ENCODE measurements at regions not wholly inside any gene's neighbourhood (a gene's known extent, or its start where the extent isn't known, plus 50 kb on each side); places are given as distances from the start of the nearest gene placed in this dataset.

DNA sequence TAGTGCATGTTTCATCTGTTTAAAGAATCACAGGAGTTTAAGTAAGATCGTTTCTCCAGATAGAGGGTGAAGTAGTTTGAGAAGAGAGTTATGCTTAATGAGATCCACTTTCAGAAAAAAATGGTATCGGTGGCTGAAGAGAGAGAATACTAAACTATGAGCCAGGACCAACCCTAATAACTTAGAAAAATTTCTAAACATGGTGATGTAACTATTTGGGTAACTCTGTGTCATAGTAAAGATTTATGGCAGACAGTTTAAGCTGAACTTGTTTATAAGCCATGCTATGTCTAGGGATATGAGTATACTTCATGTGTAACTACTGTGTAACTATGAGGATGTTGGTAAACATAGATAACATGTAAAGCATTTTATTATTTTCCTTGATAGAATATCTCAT, 489.5 kb downstream of the KCNJ2 start:
- no peak overlapping the region for H3K4me3 ChIP-seq (ENCODE audit: low read depth, low read length)
- DNase-seq (ENCODE audit: low read depth) = no peak

DNA sequence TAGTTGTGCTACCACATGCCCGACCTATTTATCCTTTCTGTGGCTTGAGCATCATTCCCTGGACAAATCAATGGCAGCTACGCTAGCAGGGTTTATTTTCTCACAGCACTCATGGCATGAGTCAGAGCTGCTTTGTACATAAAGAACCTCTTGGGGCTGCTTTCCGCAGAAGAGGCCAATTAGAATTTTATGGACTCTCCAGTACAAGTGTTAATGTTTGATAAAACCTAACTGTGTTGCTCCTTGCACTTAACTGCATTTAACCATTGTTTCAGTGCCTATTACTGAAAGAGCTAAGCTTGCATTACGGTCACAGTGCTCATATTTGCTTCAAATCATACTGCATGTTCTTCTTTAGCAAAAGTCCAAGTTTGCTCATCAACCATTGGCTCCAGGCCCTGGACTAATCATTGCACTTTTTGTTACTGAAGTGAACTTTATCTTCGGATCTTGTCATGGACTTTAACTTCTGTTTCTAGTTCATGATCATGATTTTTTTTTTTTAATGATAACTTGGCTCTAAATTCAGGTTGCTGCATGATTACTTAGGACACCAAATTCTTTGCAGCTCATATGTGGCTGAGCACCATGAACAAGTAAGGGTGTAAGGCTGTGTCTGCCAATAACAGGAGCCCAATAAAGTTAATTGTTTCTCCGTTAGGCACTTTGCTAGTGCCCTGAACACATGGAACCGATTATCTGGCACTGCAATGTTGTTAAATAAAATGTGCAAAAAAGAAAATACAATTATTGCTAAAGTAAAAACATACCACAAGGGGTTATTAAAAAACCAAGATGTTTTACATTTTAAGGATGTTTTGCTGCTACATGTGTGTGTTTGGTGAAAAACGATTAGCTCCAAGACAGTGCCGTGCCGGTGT, 492.2 kb downstream of the KCNJ2 start:
- DNase-seq (ENCODE audit: low read depth) = peak; percentile 45
- H3K4me3 ChIP-seq (ENCODE audit: low read depth, low read length) = no peak overlapping the region

DNA sequence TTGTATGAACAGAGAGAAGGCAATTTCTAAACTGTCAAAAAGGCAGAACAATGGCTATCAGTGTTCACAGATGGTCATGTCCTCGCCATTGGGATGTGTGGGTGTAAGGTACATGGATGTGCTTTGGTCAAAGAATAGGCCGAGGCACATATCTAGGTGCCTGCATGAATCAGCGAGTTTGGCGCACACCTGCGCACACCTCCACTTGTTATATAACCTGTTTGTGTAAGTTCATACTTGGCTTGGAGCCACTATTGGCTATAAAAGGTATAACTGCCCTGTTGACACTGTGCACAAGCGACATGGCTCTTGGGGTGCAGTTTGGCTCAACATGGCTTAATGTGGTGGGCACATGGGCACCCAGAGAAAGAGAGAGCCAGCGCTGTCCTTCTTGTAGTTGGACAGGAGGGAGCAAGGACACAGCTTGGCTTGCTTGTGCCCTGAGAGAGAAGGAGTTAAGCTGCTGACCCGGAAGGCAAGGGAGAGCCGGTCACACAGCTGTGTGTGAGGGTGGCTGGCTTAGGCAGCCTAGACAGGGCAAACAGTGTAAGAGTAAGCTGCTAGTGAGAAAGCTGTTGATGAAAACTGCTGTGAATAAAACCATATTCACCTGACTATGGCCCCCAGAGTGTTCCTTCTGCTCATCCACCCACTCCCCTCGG, 499.1 kb downstream of the KCNJ2 start:
- no peak for DNase-seq (ENCODE audit: low read depth)
- no peak overlapping the region for H3K4me3 ChIP-seq (ENCODE audit: low read depth, low read length)

DNA sequence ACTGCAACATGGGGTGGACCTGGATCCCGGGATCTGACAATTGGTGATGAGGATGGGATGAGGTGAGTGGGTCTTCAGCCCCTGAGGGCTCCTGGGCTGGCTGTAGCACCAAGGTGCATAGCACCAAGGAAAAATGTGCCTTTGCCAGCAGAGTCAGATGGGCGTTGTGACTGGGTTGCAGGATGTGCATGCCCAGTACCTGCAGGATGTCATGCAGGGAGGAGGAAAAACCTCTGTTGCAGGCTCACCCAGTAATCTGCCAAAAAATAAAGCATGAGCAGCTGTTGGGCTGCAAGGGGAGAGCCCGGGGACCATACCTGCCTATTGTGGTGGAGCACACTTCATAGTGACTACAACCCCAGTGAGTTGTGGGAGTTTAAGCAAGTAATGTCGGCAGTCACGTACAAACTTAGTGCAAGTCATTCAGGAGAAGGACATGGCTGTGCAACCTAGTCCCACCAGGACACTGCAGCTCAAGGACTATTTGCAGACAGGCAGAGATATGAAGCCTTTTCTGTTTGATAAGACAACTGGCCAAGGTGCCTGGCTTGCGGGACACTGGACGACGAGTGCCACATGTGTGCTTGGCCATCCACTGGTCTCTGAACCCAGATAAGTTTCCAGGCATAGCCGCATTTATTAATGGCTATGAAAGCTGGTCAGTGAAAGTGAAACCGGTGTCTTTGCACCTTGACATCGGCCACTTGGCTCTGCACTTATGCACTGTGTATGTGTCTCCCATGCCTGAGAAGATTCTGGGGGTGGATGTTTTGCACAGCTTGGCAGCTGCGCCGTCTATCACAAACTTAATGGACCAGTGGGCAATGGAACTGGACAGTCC, 499.8 kb downstream of the KCNJ2 start:
- no peak for DNase-seq (ENCODE audit: low read depth)
- no peak overlapping the region for H3K4me3 ChIP-seq (ENCODE audit: low read depth, low read length)

DNA sequence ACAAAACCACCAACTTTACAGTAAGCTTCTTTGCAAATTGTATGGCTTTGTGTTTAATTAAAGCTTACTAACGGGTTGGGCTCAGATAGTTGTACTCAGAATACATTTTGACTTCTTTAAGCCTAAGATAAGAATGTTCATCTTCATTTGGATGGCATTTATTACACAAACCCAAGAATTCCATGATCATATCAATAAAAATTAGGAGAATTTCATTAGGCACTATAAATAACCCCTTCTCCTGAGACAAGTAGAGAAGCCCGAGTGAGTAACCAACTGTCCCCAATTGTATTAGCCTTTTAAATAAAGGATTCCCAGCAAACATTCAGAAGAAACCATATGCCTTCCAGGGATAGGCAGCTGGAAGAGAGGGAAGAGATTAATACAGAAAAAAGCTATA, 504.7 kb downstream of the KCNJ2 start:
- H3K4me3 ChIP-seq (ENCODE audit: low read depth, low read length) = no peak overlapping the region
- DNase-seq (ENCODE audit: low read depth) = no peak

DNA sequence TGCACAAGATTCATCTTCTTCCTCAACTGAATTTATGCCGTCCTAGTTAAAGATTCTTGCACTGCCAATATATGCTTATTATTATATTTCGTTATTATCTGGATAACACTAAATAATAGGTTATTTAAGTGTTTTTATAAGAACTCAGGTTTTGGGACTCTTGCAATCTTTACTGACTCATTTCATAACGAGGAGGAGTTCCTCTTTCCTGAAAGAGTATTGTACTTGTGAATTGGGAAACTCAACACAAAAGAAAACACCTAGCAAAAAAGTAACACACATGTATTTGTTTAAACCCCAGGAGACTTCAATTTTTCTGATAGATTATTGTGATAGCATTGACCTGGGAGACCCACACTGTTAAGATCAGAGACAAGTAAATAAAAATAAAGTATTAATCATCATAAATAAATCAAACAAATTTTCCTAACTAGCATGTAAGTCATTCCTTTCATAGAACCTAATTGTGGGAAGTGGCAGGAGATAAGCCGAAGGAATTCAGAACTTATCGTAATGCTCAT, 505.8 kb downstream of the KCNJ2 start:
- DNase-seq (ENCODE audit: low read depth) = no peak
- H3K4me3 ChIP-seq (ENCODE audit: low read depth, low read length) = no peak overlapping the region

DNA sequence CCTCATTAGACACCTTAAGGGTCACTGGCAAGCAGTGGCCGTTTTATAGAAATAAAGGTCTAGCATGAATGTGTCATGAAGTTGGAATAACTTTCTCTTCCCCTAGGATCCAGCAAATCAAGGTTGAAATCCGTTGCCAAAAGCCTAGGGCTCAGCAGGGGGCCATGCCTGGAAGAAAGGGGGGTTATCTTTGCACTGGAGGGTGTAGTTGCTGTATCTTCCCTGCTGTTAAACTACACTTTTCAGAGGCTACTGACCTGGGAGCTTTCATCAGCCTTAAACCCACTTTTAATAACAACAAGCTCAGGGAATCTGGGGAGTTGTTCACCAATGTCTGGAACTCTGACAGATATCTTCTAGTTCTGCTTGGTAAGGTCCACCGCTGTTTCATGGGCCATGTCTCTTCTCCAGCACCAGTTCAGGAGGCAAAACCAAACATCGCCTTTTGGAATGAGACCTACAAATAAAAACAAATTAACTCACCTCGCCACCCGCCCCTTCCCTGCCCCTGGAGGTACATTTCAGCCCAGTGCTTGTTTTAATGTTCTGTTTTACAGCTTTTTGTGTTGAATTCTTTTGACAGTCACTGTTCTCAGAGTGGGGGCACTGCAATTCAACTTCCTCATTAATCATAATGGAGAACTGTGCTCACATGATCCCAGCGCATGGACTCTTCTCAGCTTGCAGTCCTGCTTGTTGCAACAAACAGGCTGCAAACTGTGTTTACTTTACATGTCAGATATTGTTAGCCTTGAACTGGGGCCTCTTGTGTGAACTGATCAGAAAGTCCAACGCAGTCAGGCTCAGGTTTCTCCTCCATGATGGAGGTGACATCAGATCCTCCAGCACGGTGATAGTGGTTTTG, 508.7 kb downstream of the KCNJ2 start:
- no peak overlapping the region for H3K4me3 ChIP-seq (ENCODE audit: low read depth, low read length)
- DNase-seq (ENCODE audit: low read depth) = no peak

DNA sequence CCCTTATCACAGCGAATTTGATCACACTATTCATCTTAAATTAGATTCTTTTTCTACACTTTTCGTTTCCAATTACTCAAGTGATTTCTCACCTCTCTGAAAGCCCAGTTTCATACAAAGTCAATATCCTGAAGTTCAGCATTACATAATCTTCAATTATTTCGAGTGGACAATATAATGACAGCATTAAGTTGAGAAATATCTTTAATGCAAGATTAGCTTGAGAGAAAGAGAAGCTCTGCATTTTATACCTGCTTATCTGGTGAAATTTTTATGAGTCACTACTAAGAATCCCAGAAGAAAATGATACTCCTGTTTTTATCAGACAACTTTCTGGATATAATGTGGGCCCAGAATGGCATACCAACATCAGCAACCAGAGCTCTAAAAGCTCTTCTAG, 509.6 kb downstream of the KCNJ2 start:
- DNase-seq (ENCODE audit: low read depth) = no peak
- no peak overlapping the region for H3K4me3 ChIP-seq (ENCODE audit: low read depth, low read length)

DNA sequence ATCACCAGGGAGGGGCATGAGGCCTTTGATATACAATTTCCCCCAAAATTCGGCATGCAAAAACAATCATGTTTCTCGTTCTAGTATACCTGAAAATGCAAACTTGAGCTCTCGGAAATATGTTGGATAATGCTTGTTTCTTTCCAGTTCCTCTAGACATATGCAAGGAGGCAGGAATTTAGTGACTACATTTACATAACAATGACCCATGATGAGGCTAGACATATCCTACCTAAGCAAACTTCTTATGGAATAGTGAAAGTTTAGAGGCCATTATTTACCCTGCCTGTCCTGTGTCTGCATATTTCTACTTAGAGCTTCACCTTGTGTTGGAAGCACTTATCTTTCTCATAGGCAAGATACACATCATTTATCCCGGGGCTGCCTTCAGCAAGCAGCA, 514.6 kb downstream of the KCNJ2 start:
- no peak overlapping the region for H3K4me3 ChIP-seq (ENCODE audit: low read depth, low read length)
- no peak for DNase-seq (ENCODE audit: low read depth)

DNA sequence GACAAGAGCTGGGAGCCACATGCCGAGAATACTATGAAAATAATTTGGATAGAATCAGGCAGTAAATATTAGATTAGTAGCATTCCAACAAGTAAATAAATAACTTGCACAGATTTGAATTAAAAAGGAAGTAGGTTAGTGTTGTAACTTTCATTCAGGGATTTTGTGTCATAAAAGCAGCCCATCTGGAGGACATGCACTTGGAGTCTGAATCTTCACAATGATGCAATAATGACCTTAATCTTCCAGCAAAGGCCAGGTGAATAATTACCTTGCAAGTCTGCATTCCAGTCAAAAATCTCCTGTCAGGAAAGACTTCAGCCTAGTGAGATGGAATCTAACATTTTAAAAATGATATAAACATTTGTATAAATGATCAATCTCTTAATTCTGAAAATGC, 518.1 kb downstream of the KCNJ2 start:
- no peak overlapping the region for H3K4me3 ChIP-seq (ENCODE audit: low read depth, low read length)
- DNase-seq (ENCODE audit: low read depth) = no peak

DNA sequence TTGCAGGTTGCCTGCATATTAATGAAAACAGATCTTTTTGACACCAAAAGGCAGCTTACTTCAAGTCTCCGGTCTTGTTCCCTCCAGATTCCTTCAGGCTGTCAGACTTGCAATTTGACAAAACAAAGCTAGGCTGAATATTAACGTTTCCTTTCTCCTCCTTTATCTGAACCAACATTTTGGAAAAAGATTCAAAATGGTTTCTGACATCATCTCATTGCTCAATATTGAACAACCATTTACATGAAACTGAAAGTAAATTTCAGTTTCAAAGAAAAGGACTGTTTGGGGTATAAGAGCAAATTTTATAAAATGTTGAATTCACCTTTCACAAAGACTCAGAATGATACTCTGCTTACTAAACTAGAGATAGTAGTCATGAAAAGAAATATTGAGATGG, 521.8 kb downstream of the KCNJ2 start:
- DNase-seq (ENCODE audit: low read depth) = no peak

DNA sequence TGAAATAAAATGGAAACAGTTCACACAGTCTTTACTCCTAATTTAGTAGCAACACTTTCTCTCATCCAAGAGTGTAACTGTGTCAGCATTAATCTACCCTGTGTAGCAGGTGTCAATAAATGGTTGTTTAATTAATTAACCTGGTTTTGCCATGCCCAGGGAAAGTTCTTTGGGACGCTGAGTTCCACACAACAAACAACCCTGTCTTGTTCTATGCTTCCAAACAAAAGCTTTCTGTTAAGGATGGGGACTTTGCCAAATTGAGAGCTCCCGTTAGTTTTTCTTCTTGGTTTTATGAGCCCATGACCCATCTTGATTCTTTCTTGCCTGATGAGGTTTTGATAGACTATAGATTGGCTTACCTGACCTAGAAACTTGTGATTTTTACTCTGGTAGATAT, 530.1 kb downstream of the KCNJ2 start:
- DNase-seq (ENCODE audit: low read depth) = no peak
- no peak overlapping the region for H3K4me3 ChIP-seq (ENCODE audit: low read depth, low read length)

More for the DNA sequence above, 521.8 kb downstream of the KCNJ2 start:
- H3K4me3 ChIP-seq (ENCODE audit: low read depth, low read length) = no peak overlapping the region

DNA sequence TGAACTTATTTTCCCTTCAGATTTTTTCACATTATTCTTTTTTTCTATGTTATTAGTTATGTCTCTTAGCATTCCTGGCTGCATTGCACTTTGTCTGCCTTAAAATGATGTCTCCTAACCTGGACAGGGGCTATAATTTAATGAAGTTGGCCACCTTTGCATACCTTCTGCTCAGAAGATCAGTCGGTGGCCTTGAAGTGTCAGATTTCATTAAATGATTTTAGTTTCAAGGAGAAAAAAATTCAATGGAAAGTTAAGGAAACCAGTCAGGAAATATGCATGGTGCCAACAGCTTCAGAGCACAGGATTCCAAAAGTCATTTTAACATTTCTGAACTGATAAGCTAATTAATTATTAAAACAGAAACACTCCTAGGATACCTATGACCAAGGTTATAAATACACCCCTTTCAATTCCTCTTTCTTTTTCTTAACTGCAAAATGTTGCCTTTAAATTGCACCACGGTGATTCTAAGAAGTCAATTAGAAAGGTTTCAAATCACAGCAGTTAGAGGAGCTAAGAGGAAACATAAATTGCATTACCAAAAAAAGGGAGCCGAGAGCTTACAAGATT, 533.4 kb downstream of the KCNJ2 start:
- no peak for DNase-seq (ENCODE audit: low read depth)
- H3K4me3 ChIP-seq (ENCODE audit: low read depth, low read length) = no peak overlapping the region

DNA sequence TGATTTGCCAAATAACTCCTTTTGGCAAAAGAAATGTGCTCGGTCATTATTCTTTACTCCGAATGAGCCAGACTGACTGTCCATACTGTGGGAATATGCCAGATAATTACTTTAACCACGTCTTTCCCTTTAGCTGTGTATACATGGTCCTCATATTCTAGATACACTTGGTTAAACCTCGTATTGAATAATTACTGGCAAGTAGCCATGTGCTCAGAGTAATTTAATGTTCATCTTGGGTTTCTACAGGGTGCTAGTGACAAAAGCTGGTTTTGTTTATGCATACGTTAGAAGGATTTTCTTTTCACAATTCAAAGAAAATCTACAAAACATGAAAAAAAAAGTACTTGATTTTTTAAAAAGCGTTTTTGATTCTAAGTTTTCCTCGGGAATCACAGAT, 540.3 kb downstream of the KCNJ2 start:
- no peak for DNase-seq (ENCODE audit: low read depth)
- H3K4me3 ChIP-seq (ENCODE audit: low read depth, low read length) = no peak overlapping the region

DNA sequence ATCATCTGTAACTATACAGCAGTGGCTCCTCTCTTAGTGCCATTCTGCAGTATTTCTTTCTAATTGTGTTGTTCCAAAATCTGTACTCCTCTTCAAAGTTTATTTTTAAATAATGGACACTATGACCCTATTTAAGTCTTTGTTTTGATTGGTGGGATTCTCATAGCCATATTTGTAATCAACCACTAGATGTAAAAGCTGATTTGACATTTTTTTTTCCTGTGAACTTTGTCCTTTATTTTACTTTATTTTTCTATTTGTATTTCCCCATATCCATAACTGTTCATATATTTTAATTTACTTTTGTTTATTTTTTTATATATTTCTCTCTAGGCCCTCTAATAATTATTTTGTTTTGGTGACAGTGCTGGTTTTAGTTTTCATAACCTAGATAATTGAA, 544.4 kb downstream of the KCNJ2 start:
- H3K4me3 ChIP-seq (ENCODE audit: low read depth, low read length) = no peak overlapping the region
- no peak for DNase-seq (ENCODE audit: low read depth)

DNA sequence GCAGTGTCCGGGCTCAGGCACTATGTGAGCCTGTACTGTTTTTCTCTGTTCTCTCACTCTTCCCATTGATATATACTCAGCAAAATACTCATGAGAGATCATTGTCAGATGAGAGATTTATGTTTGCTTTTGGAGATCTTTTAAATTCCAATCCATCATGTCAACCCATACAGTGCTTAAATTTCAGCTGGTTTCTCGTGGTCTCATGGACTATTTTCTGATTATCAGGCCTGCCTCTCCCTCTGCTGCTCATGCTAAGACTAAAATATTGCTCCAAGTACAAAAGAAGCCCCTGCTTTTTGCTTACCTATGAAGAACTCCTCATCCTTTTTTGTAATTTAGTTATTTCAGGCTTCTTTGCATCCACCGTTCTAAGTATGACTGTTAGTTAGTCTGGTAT, 547.2 kb downstream of the KCNJ2 start:
- no peak overlapping the region for H3K4me3 ChIP-seq (ENCODE audit: low read depth, low read length)
- DNase-seq (ENCODE audit: low read depth) = no peak

DNA sequence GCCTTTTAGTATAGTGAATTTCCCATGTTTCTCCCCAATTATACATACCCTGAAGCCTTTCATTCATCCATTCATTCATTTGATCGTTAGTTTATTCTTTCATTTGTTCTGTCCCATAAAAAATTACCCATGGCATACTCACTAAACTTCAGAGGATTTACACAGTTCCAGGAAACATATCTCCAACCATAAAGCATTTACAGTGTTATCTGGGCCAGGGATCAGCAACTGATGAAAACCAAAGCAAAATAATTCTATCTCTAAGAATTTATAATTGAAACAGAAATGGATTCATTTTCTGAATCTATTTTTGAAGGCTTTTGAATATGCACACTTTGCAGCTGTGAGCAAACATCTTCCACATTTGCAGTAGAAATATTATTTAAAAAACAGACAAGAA, 547.7 kb downstream of the KCNJ2 start:
- no peak overlapping the region for H3K4me3 ChIP-seq (ENCODE audit: low read depth, low read length)
- DNase-seq (ENCODE audit: low read depth) = no peak

DNA sequence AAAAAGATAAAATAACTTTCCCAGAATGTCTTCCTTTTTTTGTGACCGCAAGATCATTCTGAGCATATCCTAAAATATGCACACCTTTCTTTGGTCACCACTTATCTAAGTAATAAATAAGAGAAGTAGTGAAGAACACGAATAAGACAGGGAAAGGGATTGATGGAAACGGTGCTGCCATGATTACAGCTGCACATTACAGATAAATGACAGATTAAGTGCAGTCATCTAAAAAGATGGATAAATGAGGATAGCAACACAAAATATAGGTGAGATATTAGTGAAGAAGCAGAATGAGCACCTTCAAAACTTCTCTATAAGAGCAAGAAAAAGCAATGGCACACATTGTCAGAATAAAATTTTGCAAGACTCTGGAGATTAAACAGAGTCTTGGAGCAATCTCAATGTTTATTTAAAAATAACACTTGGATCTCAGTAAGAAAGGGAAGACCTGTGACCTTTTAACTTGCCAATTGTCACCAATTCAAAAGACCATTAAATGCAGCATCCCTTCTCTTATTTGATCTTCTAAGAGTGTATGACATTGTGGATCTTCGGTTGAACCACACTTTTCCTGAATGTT, 567.1 kb downstream of the KCNJ2 start:
- DNase-seq (ENCODE audit: low read depth) = no peak

More for the DNA sequence above, 567.1 kb downstream of the KCNJ2 start:
- H3K4me3 ChIP-seq (ENCODE audit: low read depth, low read length) = no peak overlapping the region

All from skeletal muscle cell (primary cell).